ENCODE measurements at regions not wholly inside any gene's neighbourhood (a gene's known extent, or its start where the extent isn't known, plus 50 kb on each side); places are given as distances from the start of the nearest gene placed in this dataset.

- intact Hi-C loops (cut with micrococcal nuclease; ENCODE audit: unreplicated experiment), result loop anchor here (1.0 kb wide), 1 partner anchor 67 kb away; no protein-coding TSS in a partner anchor
- H3K4me3 ChIP-seq (ENCODE audit: low read depth, low read length, poor library complexity, severe bottlenecking), result no peak overlapping the region
- peaks cover 6% of the 10 kb centered on the region for H3K4me1 ChIP-seq (ENCODE audit: insufficient read depth, low read length, poor library complexity, severe bottlenecking)
- no peak for TF ChIP-seq EZH2 (IDR thresholded peaks at IDR 0.05; ENCODE audit: borderline replicate concordance, low read depth, low read length, poor library complexity, severe bottlenecking)
- no peak for TF ChIP-seq CTCF (conservative IDR thresholded peaks at IDR 0.05; ENCODE audit: low read depth, low read length)
- no TSS peak for BruUV-seq (replicated peaks)
- no peaks in the 10 kb centered on the region for H3K9me3 ChIP-seq (ENCODE audit: low read depth, low read length, poor library complexity, severe bottlenecking)
- peak; percentile 65 for DNase-seq (ENCODE audit: low spot score)
- H3K27ac ChIP-seq (ENCODE audit: low read depth, low read length, poor library complexity, severe bottlenecking), result no peak overlapping the region
- ChIA-PET POLR2A (ENCODE audit: low non-redundant PET) (no interaction called here), CTCF (interaction anchor here (0.6 kb wide), 1 partner anchor 329 kb away, joined by 4 read pairs; no protein-coding TSS in a partner anchor)
- H3K27me3 ChIP-seq (replicated peaks; ENCODE audit: insufficient read depth, low read depth, low read length, poor library complexity), result no peaks in the 10 kb centered on the region
- no peaks in the 10 kb centered on the region for H3K36me3 ChIP-seq (ENCODE audit: insufficient read depth, low read length, poor library complexity, severe bottlenecking)
These were observed 240.5 kb upstream of the ANKRD50 start for GRCh38 chr4:124953061-124953460.

- TF ChIP-seq CTCF (conservative IDR thresholded peaks at IDR 0.05; ENCODE audit: low read depth, low read length) (no peak), EZH2 (IDR thresholded peaks at IDR 0.05; ENCODE audit: borderline replicate concordance, low read depth, low read length, poor library complexity, severe bottlenecking) (no peak)
- Histone ChIP-seq H3K4me1 (ENCODE audit: insufficient read depth, low read length, poor library complexity, severe bottlenecking) (peaks cover 6% of the 10 kb centered on the region), H3K36me3 (ENCODE audit: insufficient read depth, low read length, poor library complexity, severe bottlenecking) (no peaks in the 10 kb centered on the region), H3K27ac (ENCODE audit: low read depth, low read length, poor library complexity, severe bottlenecking) (no peak overlapping the region), H3K4me3 (ENCODE audit: low read depth, low read length, poor library complexity, severe bottlenecking) (no peak overlapping the region), H3K9me3 (ENCODE audit: low read depth, low read length, poor library complexity, severe bottlenecking) (no peaks in the 10 kb centered on the region), H3K27me3 (replicated peaks; ENCODE audit: insufficient read depth, low read depth, low read length, poor library complexity) (no peaks in the 10 kb centered on the region)
- no TSS peak for BruUV-seq (replicated peaks)
- ChIA-PET CTCF (interaction anchor here (0.6 kb wide), 1 partner anchor 329 kb away, joined by 4 read pairs; no protein-coding TSS in a partner anchor), POLR2A (ENCODE audit: low non-redundant PET) (no interaction called here)
- intact Hi-C loops (cut with micrococcal nuclease; ENCODE audit: unreplicated experiment), result no loop called here
- no peak for DNase-seq (ENCODE audit: low spot score)
These were observed 240.1 kb upstream of the ANKRD50 start for GRCh38 chr4:124952601-124953000.

GRCh38 chr4:124948976-124949597 is 236.6 kb upstream of the ANKRD50 start:
- ChIA-PET POLR2A (ENCODE audit: low non-redundant PET) (interaction anchor here (0.5 kb wide), 1 partner anchor 142 kb away, joined by 3 read pairs; no protein-coding TSS in a partner anchor), CTCF (no interaction called here)
- no TSS peak for BruUV-seq (replicated peaks)
- Histone ChIP-seq H3K4me1 (ENCODE audit: insufficient read depth, low read length, poor library complexity, severe bottlenecking) (peaks cover 6% of the 10 kb centered on the region), H3K27ac (ENCODE audit: low read depth, low read length, poor library complexity, severe bottlenecking) (no peak overlapping the region), H3K9me3 (ENCODE audit: low read depth, low read length, poor library complexity, severe bottlenecking) (no peaks in the 10 kb centered on the region), H3K4me3 (ENCODE audit: low read depth, low read length, poor library complexity, severe bottlenecking) (no peak overlapping the region), H3K27me3 (replicated peaks; ENCODE audit: insufficient read depth, low read depth, low read length, poor library complexity) (no peaks in the 10 kb centered on the region), H3K36me3 (ENCODE audit: insufficient read depth, low read length, poor library complexity, severe bottlenecking) (no peaks in the 10 kb centered on the region)
- intact Hi-C loops (cut with micrococcal nuclease; ENCODE audit: unreplicated experiment), result loop anchor here (10.0 kb wide), 1 partner anchor 234 kb away; the partner anchor contains the start of gene ANKRD50
- DNase-seq (ENCODE audit: low spot score), result no peak
- TF ChIP-seq EZH2 (IDR thresholded peaks at IDR 0.05; ENCODE audit: borderline replicate concordance, low read depth, low read length, poor library complexity, severe bottlenecking) (no peak), CTCF (conservative IDR thresholded peaks at IDR 0.05; ENCODE audit: low read depth, low read length) (no peak)

All from A673 (cell line).